ENCODE measurements at regions not wholly inside any gene's neighbourhood (a gene's known extent, or its start where the extent isn't known, plus 50 kb on each side); places are given as distances from the start of the nearest gene placed in this dataset.

DNA sequence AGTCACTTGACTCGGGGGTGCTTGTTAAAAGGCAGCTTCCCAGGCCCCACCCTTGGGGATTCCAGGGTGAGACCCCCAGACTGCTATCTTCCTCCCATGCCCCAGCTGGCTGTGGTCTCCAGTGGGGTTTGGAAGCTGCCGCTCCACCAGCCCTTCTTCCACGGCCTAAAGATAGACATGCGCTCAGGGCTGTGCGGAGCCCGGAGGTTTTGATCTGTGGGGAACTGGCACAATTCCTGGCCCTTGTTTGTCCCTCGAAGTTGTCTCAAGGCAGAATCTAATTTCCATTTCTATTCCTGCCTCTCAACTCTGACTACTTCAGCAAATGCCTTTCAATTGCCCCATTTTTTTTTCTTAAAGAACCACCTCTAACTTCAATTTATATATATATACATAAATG, 120.7 kb upstream of the SRSF6 start:
- no peak for TF ChIP-seq EP300 (IDR thresholded peaks at IDR 0.05)
- TF ChIP-seq, protein P1, sequence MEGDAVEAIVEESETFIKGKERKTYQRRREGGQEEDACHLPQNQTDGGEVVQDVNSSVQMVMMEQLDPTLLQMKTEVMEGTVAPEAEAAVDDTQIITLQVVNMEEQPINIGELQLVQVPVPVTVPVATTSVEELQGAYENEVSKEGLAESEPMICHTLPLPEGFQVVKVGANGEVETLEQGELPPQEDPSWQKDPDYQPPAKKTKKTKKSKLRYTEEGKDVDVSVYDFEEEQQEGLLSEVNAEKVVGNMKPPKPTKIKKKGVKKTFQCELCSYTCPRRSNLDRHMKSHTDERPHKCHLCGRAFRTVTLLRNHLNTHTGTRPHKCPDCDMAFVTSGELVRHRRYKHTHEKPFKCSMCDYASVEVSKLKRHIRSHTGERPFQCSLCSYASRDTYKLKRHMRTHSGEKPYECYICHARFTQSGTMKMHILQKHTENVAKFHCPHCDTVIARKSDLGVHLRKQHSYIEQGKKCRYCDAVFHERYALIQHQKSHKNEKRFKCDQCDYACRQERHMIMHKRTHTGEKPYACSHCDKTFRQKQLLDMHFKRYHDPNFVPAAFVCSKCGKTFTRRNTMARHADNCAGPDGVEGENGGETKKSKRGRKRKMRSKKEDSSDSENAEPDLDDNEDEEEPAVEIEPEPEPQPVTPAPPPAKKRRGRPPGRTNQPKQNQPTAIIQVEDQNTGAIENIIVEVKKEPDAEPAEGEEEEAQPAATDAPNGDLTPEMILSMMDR (IDR thresholded peaks at IDR 0.05) = no peak
